ENCODE measurements at regions not wholly inside any gene's neighbourhood (a gene's known extent, or its start where the extent isn't known, plus 50 kb on each side); places are given as distances from the start of the nearest gene placed in this dataset.

DNA sequence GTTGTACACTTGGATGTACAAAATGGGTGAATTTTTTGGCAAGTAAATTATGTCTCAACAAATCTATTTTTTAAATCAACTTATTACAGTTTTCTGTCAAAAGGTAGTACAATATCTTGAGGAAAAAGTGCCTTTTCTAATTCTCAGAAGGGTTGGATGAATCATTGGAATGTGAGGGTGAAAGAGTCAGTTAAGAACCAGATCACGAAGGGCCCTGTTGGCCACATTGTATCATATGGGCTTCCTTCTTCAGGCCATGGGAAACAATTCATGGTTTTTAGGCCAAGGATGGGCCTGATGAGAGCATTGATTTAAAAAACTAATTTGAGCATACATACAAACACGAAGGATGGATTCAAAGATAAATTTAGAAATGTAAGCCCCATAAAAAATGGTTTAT lies 503.7 kb downstream of the TNS3 start:
- TF ChIP-seq EZH2 (IDR thresholded peaks at IDR 0.05; ENCODE audit: insufficient read depth, poor library complexity, severe bottlenecking), result no peak
- no peak for TF ChIP-seq EZH2phosphoT487 (IDR thresholded peaks at IDR 0.05; ENCODE audit: insufficient read depth, low read depth)

Data from GM23248 (cell line).